ENCODE measurements at regions not wholly inside any gene's neighbourhood (a gene's known extent, or its start where the extent isn't known, plus 50 kb on each side); places are given as distances from the start of the nearest gene placed in this dataset.
A peak's percentile ranks its signal among the peaks of the same experiment; 100 is the strongest.

- TF ChIP-seq CEBPZ (IDR thresholded peaks at IDR 0.05; ENCODE audit: low read length) (no peak), THAP11 (CRISPR knock-in tag; IDR thresholded peaks at IDR 0.05) (no peak), ZBTB3 (CRISPR knock-in tag; IDR thresholded peaks at IDR 0.05; ENCODE audit: borderline replicate concordance, low read depth) (no peak), ZBTB25 (CRISPR knock-in tag; IDR thresholded peaks at IDR 0.05) (no peak), NCOA2 (CRISPR knock-in tag; IDR thresholded peaks at IDR 0.05) (peak; percentile 22; the same call in 1 of the 2 replicates), NR2F6 (IDR thresholded peaks at IDR 0.05) (no peak), NR2F6 (CRISPR knock-in tag; IDR thresholded peaks at IDR 0.05) (no peak), ZNF260 (CRISPR knock-in tag; IDR thresholded peaks at IDR 0.05; ENCODE audit: borderline replicate concordance, low read depth) (no peak), ZNF569 (CRISPR knock-in tag; IDR thresholded peaks at IDR 0.05; ENCODE audit: borderline replicate concordance) (no peak), ZZZ3 (CRISPR knock-in tag; IDR thresholded peaks at IDR 0.05; ENCODE audit: borderline replicate concordance) (no peak), ZNF292 (CRISPR knock-in tag; IDR thresholded peaks at IDR 0.05; ENCODE audit: borderline replicate concordance, low read depth) (no peak), STAG1 (CRISPR knock-in tag; IDR thresholded peaks at IDR 0.05) (no peak), IKZF4 (CRISPR knock-in tag; IDR thresholded peaks at IDR 0.05; ENCODE audit: borderline replicate concordance, low read depth, not compliant biosample characterization) (no peak), AGO1 (IDR thresholded peaks at IDR 0.05; ENCODE audit: low read depth, low read length, poor library complexity, severe bottlenecking) (no peak), BCL6 (CRISPR knock-in tag; IDR thresholded peaks at IDR 0.05) (0 out of 2 replicates have a peak, but pooled peaks have one; percentile 11), ZNF607 (CRISPR knock-in tag; IDR thresholded peaks at IDR 0.05; ENCODE audit: borderline replicate concordance) (no peak), TAF15 (IDR thresholded peaks at IDR 0.05; ENCODE audit: low read depth, low read length, poor library complexity, severe bottlenecking) (no peak), ZNF800 (CRISPR knock-in tag; IDR thresholded peaks at IDR 0.05) (no peak), SMAD1 (CRISPR knock-in tag; IDR thresholded peaks at IDR 0.05; ENCODE audit: borderline replicate concordance, low read depth) (no peak)
- TF ChIP-seq, protein P1, sequence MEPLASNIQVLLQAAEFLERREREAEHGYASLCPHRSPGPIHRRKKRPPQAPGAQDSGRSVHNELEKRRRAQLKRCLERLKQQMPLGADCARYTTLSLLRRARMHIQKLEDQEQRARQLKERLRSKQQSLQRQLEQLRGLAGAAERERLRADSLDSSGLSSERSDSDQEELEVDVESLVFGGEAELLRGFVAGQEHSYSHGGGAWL (CRISPR knock-in tag; IDR thresholded peaks at IDR 0.05) = no peak
- TF ChIP-seq, protein P2, sequence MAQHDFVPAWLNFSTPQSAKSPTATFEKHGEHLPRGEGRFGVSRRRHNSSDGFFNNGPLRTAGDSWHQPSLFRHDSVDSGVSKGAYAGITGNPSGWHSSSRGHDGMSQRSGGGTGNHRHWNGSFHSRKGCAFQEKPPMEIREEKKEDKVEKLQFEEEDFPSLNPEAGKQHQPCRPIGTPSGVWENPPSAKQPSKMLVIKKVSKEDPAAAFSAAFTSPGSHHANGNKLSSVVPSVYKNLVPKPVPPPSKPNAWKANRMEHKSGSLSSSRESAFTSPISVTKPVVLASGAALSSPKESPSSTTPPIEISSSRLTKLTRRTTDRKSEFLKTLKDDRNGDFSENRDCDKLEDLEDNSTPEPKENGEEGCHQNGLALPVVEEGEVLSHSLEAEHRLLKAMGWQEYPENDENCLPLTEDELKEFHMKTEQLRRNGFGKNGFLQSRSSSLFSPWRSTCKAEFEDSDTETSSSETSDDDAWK (CRISPR knock-in tag; IDR thresholded peaks at IDR 0.05) = no peak
- TF ChIP-seq, protein P3, sequence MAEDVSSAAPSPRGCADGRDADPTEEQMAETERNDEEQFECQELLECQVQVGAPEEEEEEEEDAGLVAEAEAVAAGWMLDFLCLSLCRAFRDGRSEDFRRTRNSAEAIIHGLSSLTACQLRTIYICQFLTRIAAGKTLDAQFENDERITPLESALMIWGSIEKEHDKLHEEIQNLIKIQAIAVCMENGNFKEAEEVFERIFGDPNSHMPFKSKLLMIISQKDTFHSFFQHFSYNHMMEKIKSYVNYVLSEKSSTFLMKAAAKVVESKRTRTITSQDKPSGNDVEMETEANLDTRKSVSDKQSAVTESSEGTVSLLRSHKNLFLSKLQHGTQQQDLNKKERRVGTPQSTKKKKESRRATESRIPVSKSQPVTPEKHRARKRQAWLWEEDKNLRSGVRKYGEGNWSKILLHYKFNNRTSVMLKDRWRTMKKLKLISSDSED (CRISPR knock-in tag; IDR thresholded peaks at IDR 0.05) = no peak
These were observed 162.9 kb downstream of the BLID start (continued) for GRCh38 chr11:121953122-121953521.

Measured in HepG2 (cell line).